Stimulated activated CD8-positive, alpha-beta memory T cell treated with anti-CD3 and anti-CD28 coated beads, Interleukin-15, amount 100 ng/mL, for 48 hours (primary cell): ENCODE measurements at regions not wholly inside any gene's neighbourhood (a gene's known extent, or its start where the extent isn't known, plus 50 kb on each side); places are given as distances from the start of the nearest gene placed in this dataset.

Experiments used
- DNase-seq, 2 donors: peaks; one replicate each; pipeline ENCODE4 v3.0.0-alpha.2; 2020; ENCODE audit warnings: low read depth in 2 of 2

GRCh38 chr13:82374719-82375118 is 1507.6 kb downstream of the SLITRK1 start:
- DNase-seq, result no peak

DNA sequence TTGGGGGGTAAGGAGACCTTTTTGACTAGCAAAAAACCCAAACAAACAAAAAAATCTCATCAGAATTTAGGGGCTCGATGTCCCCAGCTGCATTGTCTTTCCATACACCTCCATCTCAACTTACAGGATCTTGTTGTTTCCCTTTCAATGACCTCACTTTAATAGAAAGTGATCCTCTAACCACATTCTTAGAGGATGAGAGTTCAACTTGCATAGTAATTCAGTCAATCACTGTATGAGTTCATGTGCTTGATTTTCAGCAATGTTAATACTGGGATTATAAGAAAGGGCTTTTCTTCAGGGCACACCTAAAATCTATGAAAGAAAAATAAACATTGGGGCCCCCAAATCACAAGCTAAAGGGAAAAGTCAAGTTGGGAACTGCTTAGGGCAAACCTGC is 1512.0 kb downstream of the SLITRK1 start:
- DNase-seq, result no peak

DNA sequence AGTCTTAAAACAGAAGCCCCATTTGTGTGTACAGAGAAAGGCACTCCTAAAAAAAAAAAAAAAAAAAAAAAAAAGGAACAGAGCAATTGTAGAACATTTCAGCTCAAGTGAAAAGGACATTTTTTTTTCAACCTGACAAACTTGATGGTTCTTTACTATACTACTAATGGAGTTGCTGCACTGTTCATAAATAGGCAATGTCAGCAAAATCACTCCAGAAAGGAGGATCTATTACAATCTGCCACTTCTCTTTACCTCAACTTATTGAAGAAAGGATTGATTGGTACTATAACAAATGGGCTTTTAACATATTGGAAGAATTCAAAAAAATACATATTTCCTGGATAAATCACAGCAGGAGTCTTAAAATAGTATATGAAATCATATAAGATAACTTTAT is 1517.7 kb downstream of the SLITRK1 start:
- DNase-seq, result no peak

- DNase-seq, result no peak
Observed at GRCh38 chr13:82358284-82358683, 1524.0 kb downstream of the SLITRK1 start.

GRCh38 chr13:82356667-82357410 is 1525.4 kb downstream of the SLITRK1 start:
- no peak for DNase-seq

DNA sequence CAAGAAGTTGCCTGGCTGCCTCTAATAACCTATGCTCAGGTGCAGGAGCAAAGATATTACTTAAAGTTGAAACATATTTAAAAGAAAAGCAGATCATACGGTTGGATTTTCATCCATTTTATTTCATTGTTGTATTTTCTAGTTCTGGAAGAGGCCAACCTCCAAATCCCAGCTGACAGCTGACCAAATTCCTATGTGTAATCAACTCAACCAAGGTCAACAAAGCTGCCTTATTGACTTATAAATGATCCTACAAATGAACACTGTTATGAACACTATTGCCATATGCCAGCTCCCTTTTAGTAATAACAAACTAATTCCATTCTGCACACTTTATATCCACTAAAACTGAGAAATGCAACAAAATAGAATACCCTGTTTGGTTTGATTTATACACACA is 1537.4 kb downstream of the SLITRK1 start:
- no peak for DNase-seq

GRCh38 chr13:82341116-82341515 is 1541.2 kb downstream of the SLITRK1 start:
- DNase-seq, result no peak

GRCh38 chr13:82330499-82330898 is 1551.8 kb downstream of the SLITRK1 start:
- DNase-seq, result no peak

DNA sequence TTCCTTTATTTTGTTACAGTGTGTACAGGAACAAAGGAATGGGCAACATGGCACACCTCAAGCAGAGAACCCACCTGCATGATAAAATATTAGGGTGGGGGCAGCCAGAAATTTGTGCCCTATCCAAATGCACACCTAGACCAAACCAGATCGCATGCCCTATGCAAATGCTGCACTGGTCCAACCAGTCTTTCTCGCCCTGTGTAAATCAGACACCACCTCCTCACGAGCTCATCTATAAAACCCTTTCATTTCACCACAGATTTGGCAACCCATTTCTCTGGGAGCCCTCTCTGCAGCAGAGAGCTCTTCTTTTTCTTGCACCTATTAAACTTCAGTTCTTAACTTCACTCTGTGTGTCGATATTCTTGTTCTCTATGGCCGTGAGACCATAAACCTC is 1559.2 kb downstream of the SLITRK1 start:
- no peak for DNase-seq

DNA sequence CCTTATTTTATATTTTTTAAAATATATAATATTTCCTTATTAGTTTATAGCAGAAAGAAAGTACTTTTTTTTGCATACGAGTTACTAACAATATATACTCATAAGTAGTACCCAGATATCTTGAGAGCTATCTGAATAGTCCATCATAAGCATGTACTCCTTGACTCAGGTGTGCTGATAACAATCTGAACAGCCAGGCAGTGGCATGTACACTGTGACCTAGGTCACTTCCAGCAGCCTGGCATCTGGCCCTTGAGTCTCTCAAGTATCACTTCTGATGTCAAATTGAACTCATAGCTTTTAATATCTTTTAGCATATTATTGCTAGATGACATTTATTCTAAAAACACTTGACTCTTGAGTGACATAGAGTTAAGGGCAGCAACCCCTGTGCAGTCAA is 1576.7 kb downstream of the SLITRK1 start:
- no peak for DNase-seq

- no peak for DNase-seq
Observed at GRCh38 chr13:82298106-82298505, 1584.2 kb downstream of the SLITRK1 start.

DNA sequence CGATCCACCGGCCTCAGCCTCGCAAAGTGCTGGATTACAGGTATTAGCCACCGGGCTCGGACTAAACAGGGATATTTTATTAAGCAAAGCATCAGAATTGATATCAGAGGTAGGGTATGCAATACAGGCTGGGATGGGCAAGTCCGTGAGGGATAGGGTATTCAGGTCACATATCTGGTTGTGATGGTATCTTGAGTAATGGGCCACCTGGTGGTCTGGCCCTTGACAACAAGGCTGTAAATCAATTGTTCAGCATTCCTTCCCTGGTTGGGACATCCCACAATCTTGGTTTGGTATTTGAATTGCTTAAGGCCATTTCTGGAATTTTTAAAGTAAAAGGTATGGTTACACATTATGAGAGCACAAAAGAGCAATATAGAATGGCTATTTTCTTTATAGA is 1588.0 kb downstream of the SLITRK1 start:
- no peak for DNase-seq

DNA sequence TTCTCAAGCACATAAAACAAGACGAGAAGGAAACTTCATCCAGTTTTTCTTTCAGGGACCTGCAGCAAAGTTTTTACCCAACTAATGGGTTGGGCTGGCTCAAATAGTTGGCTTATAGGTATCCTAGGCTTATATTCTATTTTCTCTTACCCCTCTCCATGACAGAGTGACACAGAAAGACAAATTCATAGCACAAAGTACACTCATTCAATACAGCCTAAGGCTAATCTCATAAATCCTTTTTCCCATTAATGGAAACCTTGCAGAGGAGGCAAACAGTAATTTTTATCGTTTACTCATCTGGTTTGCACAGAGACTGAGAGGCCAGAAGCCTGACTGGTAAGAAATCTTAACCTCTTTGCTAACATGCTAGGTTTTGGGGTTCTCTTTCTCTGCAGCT is 1589.9 kb downstream of the SLITRK1 start:
- no peak for DNase-seq

DNA sequence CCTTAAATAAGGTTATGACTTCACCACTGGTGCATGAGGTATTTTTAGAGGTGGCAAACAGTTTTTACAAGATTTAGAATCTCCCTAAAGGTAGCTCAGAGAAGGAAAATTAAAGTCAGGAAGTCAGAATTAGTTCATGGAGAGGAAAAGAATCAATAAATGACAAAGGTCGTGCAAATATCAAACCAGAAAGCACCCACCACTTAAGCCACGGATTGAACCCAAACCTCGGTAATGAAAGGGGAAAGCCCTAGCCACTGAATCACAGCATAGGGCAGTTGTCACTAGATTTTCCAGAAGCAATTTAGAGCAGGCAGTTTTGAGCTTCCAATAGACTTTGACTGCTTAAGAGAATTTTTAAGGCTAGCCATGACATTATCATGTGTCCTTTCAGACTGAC is 1590.4 kb downstream of the SLITRK1 start:
- DNase-seq, result no peak

DNA sequence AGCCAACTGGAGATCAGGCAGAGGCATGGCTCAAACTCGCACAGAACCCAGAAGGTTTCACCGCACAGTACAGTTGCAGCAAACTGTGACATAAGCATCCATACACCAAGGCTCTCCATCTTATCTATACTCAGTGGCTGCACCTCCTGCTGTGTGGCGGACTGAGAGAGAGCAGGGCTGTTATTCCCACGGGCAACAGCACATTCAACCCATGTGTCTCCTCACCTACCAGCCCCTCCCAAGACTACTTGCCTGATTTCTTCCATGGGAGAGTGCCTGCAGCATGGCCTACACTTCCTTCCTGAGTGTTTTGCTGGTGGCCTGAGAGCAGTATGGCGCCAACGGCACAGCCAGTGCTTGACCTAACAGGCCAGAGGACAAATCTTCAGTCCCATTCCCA is 1606.6 kb downstream of the SLITRK1 start:
- no peak for DNase-seq

- no peak for DNase-seq
Observed at GRCh38 chr13:82259284-82259683, 1623.0 kb downstream of the SLITRK1 start.

DNA sequence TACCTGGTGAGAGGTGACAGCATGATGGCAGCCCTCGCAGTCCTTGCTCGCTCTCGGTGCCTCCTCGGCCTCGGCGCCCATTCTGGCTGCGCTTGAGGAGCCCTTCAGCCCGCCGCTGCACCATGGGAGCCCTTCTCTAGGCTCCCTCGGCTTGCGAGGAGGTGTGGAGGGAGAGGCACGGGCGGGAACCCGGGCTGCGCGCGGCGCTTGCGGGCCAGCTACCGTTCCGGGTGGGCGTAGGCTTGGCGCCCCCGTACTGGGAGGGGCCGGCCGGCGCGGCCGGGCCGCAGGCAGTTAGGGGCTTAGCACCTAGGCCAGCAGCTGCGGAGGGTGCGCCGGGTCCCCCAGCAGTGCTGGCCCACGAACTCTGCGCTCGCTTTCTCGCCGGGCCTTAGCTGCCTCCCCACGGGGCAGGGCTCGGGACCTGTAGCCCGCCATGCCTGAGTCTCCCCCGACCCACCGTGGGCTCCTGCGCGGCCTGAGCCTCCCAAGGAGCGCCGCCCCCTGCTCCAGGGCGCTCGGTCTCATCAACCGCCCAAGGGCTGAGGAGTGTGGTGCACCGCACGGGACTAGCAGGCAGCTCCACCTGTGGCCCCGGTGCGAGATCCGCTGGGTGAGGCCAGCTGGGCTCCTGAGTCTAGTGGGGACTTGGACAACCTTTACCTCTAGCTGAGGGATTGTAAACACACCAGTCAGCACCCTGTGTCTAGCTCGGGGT is 1624.3 kb downstream of the SLITRK1 start:
- no peak for DNase-seq

- no peak for DNase-seq
Observed at GRCh38 chr13:82248762-82249161, 1633.5 kb downstream of the SLITRK1 start.

GRCh38 chr13:82245860-82246259 is 1636.4 kb downstream of the SLITRK1 start:
- DNase-seq, result no peak

DNA sequence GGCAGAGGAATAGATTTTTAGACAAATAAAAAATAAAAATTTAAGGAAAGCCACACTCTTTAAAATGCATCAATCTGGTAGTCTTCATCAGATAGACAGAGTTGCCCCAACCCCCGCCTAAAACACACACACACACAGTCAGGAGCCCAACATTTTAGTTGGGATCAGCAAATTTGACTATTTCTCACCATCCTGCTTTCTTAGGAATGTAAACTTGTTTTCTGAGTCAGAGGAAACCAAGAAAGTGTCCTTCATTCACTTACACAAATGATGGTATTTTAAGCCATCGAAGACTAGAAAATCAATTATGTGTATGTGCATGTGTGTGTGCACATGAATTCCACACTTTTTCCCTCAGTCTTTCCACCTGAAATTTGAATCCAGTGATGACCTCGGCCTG is 1657.5 kb downstream of the SLITRK1 start:
- DNase-seq, result no peak

DNA sequence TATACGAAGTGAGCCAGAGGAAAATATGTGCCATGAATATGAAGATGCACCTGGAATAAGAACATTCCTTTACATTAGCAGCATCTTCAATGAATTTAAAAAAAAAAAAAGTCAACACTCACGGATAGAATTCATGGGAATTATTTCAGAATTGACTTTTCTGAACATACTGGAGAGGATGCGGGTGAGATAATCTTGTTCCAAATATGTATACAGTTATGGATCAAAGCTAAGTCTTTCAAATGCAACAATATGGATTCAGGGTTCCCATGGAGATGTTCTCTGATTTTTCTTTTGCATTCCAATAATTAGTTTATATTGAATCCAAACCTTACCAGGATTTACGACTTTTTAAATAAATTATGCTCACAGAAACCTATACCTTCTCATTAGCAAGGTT is 1660.7 kb downstream of the SLITRK1 start:
- no peak for DNase-seq

DNA sequence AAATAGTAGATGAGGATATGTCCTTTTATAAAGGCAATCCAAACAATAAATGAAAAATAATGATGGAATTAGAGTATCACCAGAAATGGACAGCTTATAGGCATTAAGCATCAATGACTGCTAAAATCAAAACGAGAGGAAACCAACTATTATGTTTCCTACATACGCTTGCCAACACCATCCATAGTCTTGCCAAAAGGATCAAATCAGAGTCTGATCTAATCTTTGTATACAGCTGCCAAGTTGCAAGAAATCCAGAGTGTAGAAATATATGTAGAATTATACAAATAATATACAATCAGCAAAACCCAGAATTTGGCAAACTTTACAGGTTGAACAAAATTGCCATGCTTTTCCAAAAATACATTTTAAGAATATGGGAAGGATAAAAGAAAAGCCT is 1661.6 kb downstream of the SLITRK1 start:
- no peak for DNase-seq

DNA sequence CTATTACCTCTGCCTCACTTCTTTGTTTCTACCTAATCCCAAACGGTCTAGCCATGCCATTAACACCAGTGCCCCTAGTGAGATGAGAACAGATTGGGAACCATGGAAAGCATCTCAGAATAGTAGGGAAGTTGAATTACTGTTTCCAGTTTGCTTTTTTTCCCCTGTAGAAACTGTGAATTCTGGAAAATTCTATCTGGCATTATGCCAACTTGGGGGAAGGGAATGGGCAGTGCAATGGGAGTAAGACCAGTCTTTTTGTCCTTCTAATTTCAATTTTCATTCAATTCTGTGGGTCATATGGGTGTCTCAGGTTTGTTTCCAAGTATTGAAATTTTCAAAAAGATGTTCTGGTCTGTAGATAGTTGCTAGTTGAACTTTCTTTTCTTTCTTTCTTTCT is 1666.1 kb downstream of the SLITRK1 start:
- no peak for DNase-seq

- DNase-seq, result no peak
Observed at GRCh38 chr13:82214341-82214740, 1667.9 kb downstream of the SLITRK1 start.
